Kidney (tissue), 13 donors: ENCODE measurements at regions not wholly inside any gene's neighbourhood (a gene's known extent, or its start where the extent isn't known, plus 50 kb on each side); places are given as distances from the start of the nearest gene placed in this dataset.

Source experiments
- DNase-seq, 5 donors: peaks; one replicate each; pipeline ENCODE4 v3.0.0-alpha.2; 2013 to 2020
- FAIRE-seq: peaks from 2 replicates; lab custom pipeline; 2012; peaks lifted over from hg19 to GRCh38; lab: Jason Lieb, UNC
- H3K27ac ChIP-seq, 2 donors: one replicate each; pipeline ENCODE4 v1.7.0; 2013; ENCODE audit warnings: low read depth in 2 of 2, low read length in 2 of 2, inconsistent platforms in 1 of 2
- H3K27me3 ChIP-seq: one replicate; pipeline ENCODE4 v1.7.1; 2013; ENCODE audit warnings: low read length, inconsistent platforms; ENCODE audit not compliant: control insufficient read depth, insufficient read depth
- H3K36me3 ChIP-seq, 3 donors: one replicate each; pipeline versions ENCODE4 v1.7.0 to v1.7.1; 2013; ENCODE audit warnings: low read length in 3 of 3, control low read depth in 1 of 3, inconsistent platforms in 1 of 3; ENCODE audit not compliant: insufficient read depth in 3 of 3, control insufficient read depth in 2 of 3
- H3K4me1 ChIP-seq, 3 donors: one replicate each; pipeline versions ENCODE4 v1.7.0 to v1.7.1; 2013; ENCODE audit warnings: low read length in 3 of 3, inconsistent platforms in 1 of 3, low read depth in 1 of 3; ENCODE audit not compliant: control insufficient read depth in 2 of 3, insufficient read depth in 2 of 3
- H3K4me3 ChIP-seq, 3 donors: one replicate each; pipeline versions ENCODE4 v1.7.0 to v1.8.1; 2013; ENCODE audit warnings: low read length in 3 of 3, control low read depth in 1 of 3, inconsistent platforms in 1 of 3
- H3K9ac ChIP-seq, 3 donors: one replicate each; pipeline versions ENCODE4 v1.7.0 to v1.7.1; 2013; ENCODE audit warnings: low read length in 3 of 3, control low read depth in 1 of 3, inconsistent platforms in 1 of 3
- H3K9me3 ChIP-seq, 3 donors: one replicate each; pipeline versions ENCODE4 v1.7.0 to v1.7.1; 2013; ENCODE audit warnings: low read length in 3 of 3, control low read depth in 1 of 3, inconsistent platforms in 1 of 3; ENCODE audit not compliant: control insufficient read depth in 2 of 3, insufficient read depth in 1 of 3
- CTCF ChIP-seq: IDR thresholded peaks from 3 replicates; pipeline ENCODE4 v1.5.1; 2012; ENCODE audit warnings: mild to moderate bottlenecking, moderate library complexity, borderline replicate concordance; ENCODE audit not compliant: insufficient read depth; ENCODE audit errors: extremely low read depth
- intact Hi-C: fragments of 100-400 bp; cut with DNase I; formaldehyde crosslinking; loops from one replicate; pipeline ENCODE4 v1.11.1; 2022
- donor health status: control.
- donor health status: control.
- donor health status: control.
- donor health status: control.
- donor health status: control.
- donor health status: DM: yes; HTN: yes; CAD: no.
- donor health status: Normal renal cell carcinoma (clear cell type).

- Histone ChIP-seq H3K4me3 (no peak overlapping the region), H3K9me3 (no peaks in the 10 kb centered on the region), H3K4me1 (no peaks in the 10 kb centered on the region), H3K27me3 (no peaks in the 10 kb centered on the region), H3K36me3 (no peaks in the 10 kb centered on the region), H3K9ac (no peak overlapping the region), H3K27ac (no peak overlapping the region)
- FAIRE-seq (no peak), DNase-seq (peak in 1 of 5 donors; percentile 39)
- TF ChIP-seq CTCF: no peak
- intact Hi-C loops: no loop called here
Measured at GRCh38 chr14:28348797-28349196, 417.8 kb upstream of the FOXG1 start.

GRCh38 chr14:28356819-28357218 is 409.8 kb upstream of the FOXG1 start:
- no peak for DNase-seq

GRCh38 chr14:28361486-28361885 is 405.1 kb upstream of the FOXG1 start:
- Histone ChIP-seq H3K9me3 (peaks cover 0 to 5% (median 0%) of the 10 kb centered on the region in 3 donors), H3K27ac (no peak overlapping the region), H3K4me3 (no peak overlapping the region), H3K36me3 (no peaks in the 10 kb centered on the region), H3K27me3 (no peaks in the 10 kb centered on the region), H3K9ac (no peak overlapping the region), H3K4me1 (no peaks in the 10 kb centered on the region)
- DNase-seq: no peak
- no peak for FAIRE-seq
- no peak for TF ChIP-seq CTCF
- intact Hi-C loops: no loop called here

More at GRCh38 chr14:28356819-28357218, 409.8 kb upstream of the FOXG1 start:
- no peak overlapping the region for H3K27ac ChIP-seq
- intact Hi-C loops: no loop called here
- no peak overlapping the region for H3K9ac ChIP-seq
- no peak for FAIRE-seq
- no peak for TF ChIP-seq CTCF
- H3K27me3 ChIP-seq: no peaks in the 10 kb centered on the region
- H3K4me1 ChIP-seq: no peaks in the 10 kb centered on the region
- no peaks in the 10 kb centered on the region for H3K36me3 ChIP-seq
- H3K9me3 ChIP-seq: peaks cover 0 to 5% (median 0%) of the 10 kb centered on the region in 3 donors
- no peak overlapping the region for H3K4me3 ChIP-seq

- intact Hi-C loops: no loop called here
- H3K4me3 ChIP-seq: no peak overlapping the region
- H3K27me3 ChIP-seq: no peaks in the 10 kb centered on the region
- no peak for TF ChIP-seq CTCF
- no peaks in the 10 kb centered on the region for H3K36me3 ChIP-seq
- FAIRE-seq (no peak), DNase-seq (no peak)
- no peaks in the 10 kb centered on the region for H3K4me1 ChIP-seq
- no peak overlapping the region for H3K27ac ChIP-seq
- H3K9me3 ChIP-seq: peaks cover 0 to 5% (median 0%) of the 10 kb centered on the region in 3 donors
- H3K9ac ChIP-seq: no peak overlapping the region
Measured at GRCh38 chr14:28365510-28365909, 401.1 kb upstream of the FOXG1 start.
